HEK293 (cell line): ENCODE measurements at regions not wholly inside any gene's neighbourhood (a gene's known extent, or its start where the extent isn't known, plus 50 kb on each side); places are given as distances from the start of the nearest gene placed in this dataset.

Experiments
- CTCF ChIA-PET: fragments of 350-600 bp; formaldehyde crosslinking; extraction: SDS; loops from one replicate; lab custom pipeline; 2021; ENCODE audit warnings: antibody characterized with exemption; lab: Yijun Ruan, JAX
- POLR2A ChIA-PET: fragments of 300-600 bp; formaldehyde crosslinking; extraction: SDS; loops from one replicate; lab custom pipeline; 2020; ENCODE audit warnings: antibody characterized with exemption, inconsistent platforms; lab: Yijun Ruan, JAX
- H3K27ac ChIP-seq: fragments of 200-500 bp; sonication (Bioruptor generic); 2 replicates; pipeline ENCODE4 v1.5.1; 2014; ENCODE audit warnings: low read depth, low read length, control low read depth, inconsistent platforms; ENCODE audit errors: extremely low read depth
- H3K36me3 ChIP-seq, 2 experiments: fragments of 200-500 bp in 1 of 2; sonication (Bioruptor generic) in 1 of 2; 1 replicate in 1 of 2; 2 replicates in 1 of 2; pipeline ENCODE4 v1.5.1; 2014 to 2017; ENCODE audit warnings: inconsistent platforms in 2 of 2, low read length in 2 of 2; ENCODE audit not compliant: control insufficient read depth in 2 of 2, insufficient read depth in 1 of 2
- H3K4me1 ChIP-seq: fragments of 200-500 bp; sonication (Bioruptor generic); 2 replicates; pipeline ENCODE4 v1.5.1; 2014; ENCODE audit warnings: mild to moderate bottlenecking, low read length, inconsistent platforms; ENCODE audit not compliant: control insufficient read depth, insufficient read depth
- H3K4me3 ChIP-seq: 2 replicates; pipeline ENCODE4 v1.5.1; 2011; ENCODE audit warnings: low read depth, mild to moderate bottlenecking, control low read depth, low read length, moderate library complexity
- H3K9me3 ChIP-seq: fragments of 200-500 bp; sonication (Bioruptor generic); 2 replicates; pipeline ENCODE4 v1.5.1; 2014; ENCODE audit warnings: low read depth, low read length, inconsistent platforms; ENCODE audit not compliant: control insufficient read depth, insufficient read depth
- KLF10 ChIP-seq: fragments of 450-650 bp; IDR thresholded peaks from 2 replicates; pipeline ENCODE4 v1.5.1; 2018; ENCODE audit warnings: missing biosample characterization, mild to moderate bottlenecking, missing genetic modification characterization
- KLF9 ChIP-seq: fragments of 450-650 bp; formaldehyde crosslinking; IDR thresholded peaks from 2 replicates; pipeline ENCODE4 v1.5.1; 2016; ENCODE audit warnings: missing biosample characterization, missing genetic modification characterization, low read depth
- OSR2 ChIP-seq: fragments of 450-650 bp; formaldehyde crosslinking; IDR thresholded peaks from 2 replicates; pipeline ENCODE4 v1.5.1; 2016; ENCODE audit warnings: missing biosample characterization, missing genetic modification characterization
- SALL2 ChIP-seq: fragments of 450-650 bp; formaldehyde crosslinking; IDR thresholded peaks from 2 replicates; pipeline ENCODE4 v1.5.0; 2017; ENCODE audit warnings: missing biosample characterization, mild to moderate bottlenecking, missing genetic modification characterization, borderline replicate concordance
- SCRT1 ChIP-seq: fragments of 450-650 bp; formaldehyde crosslinking; IDR thresholded peaks from 2 replicates; pipeline ENCODE4 v1.5.1; 2016; ENCODE audit warnings: missing biosample characterization, missing genetic modification characterization, borderline replicate concordance
- SP2 ChIP-seq: fragments of 450-650 bp; formaldehyde crosslinking; IDR thresholded peaks from 2 replicates; pipeline ENCODE4 v1.5.1; 2016; ENCODE audit warnings: missing biosample characterization, missing genetic modification characterization
- ZEB2 ChIP-seq: fragments of 450-650 bp; formaldehyde crosslinking; IDR thresholded peaks from 2 replicates; pipeline ENCODE4 v1.5.1; 2016; ENCODE audit warnings: missing biosample characterization, missing genetic modification characterization
- ZFHX2 ChIP-seq: fragments of 450-650 bp; formaldehyde crosslinking; conservative IDR thresholded peaks from 2 replicates; pipeline ENCODE4 v1.5.1; 2016; ENCODE audit warnings: missing biosample characterization, missing genetic modification characterization
- ZNF10 ChIP-seq: fragments of 450-650 bp; formaldehyde crosslinking; IDR thresholded peaks from 2 replicates; pipeline ENCODE4 v1.5.1; 2017; ENCODE audit warnings: missing biosample characterization, missing genetic modification characterization
- ZNF2 ChIP-seq: fragments of 450-650 bp; formaldehyde crosslinking; IDR thresholded peaks from 2 replicates; pipeline ENCODE4 v1.5.1; 2016; ENCODE audit warnings: missing biosample characterization, missing genetic modification characterization
- ZNF24 ChIP-seq: fragments of 450-650 bp; formaldehyde crosslinking; IDR thresholded peaks from 2 replicates; pipeline ENCODE4 v1.5.1; 2016; ENCODE audit warnings: missing biosample characterization, missing genetic modification characterization
- ZNF266 ChIP-seq: fragments of 450-650 bp; formaldehyde crosslinking; IDR thresholded peaks from 2 replicates; pipeline ENCODE4 v1.5.1; 2016; ENCODE audit warnings: missing biosample characterization, missing genetic modification characterization, low read depth
- ZNF350 ChIP-seq: fragments of 450-650 bp; formaldehyde crosslinking; IDR thresholded peaks from 2 replicates; pipeline ENCODE4 v1.5.0; 2017; ENCODE audit warnings: missing biosample characterization, mild to moderate bottlenecking, missing genetic modification characterization
- ZNF354C ChIP-seq: fragments of 450-650 bp; formaldehyde crosslinking; IDR thresholded peaks from 2 replicates; pipeline ENCODE4 v1.5.1; 2016; ENCODE audit warnings: missing biosample characterization, missing genetic modification characterization, low read depth, borderline replicate concordance
- ZNF391 ChIP-seq: fragments of 450-650 bp; formaldehyde crosslinking; IDR thresholded peaks from 2 replicates; pipeline ENCODE4 v1.5.1; 2016; ENCODE audit warnings: low read depth, missing biosample characterization, missing genetic modification characterization, borderline replicate concordance
- ZNF426 ChIP-seq: fragments of 450-650 bp; formaldehyde crosslinking; IDR thresholded peaks from 2 replicates; pipeline ENCODE4 v1.5.1; 2017; ENCODE audit warnings: missing biosample characterization, missing genetic modification characterization, mild to moderate bottlenecking, inconsistent platforms, moderate library complexity
- ZNF544 ChIP-seq: fragments of 450-650 bp; formaldehyde crosslinking; IDR thresholded peaks from 2 replicates; pipeline ENCODE4 v1.5.0; 2017; ENCODE audit warnings: missing biosample characterization, missing genetic modification characterization
- ZNF548 ChIP-seq: fragments of 450-650 bp; formaldehyde crosslinking; IDR thresholded peaks from 2 replicates; pipeline ENCODE4 v1.5.1; 2016; ENCODE audit warnings: missing biosample characterization, missing genetic modification characterization
- ZNF76 ChIP-seq: fragments of 450-650 bp; formaldehyde crosslinking; IDR thresholded peaks from 2 replicates; pipeline ENCODE4; 2016; ENCODE audit warnings: low read depth, missing biosample characterization, missing genetic modification characterization, borderline replicate concordance
- ZXDB ChIP-seq: fragments of 450-650 bp; formaldehyde crosslinking; IDR thresholded peaks from 2 replicates; pipeline ENCODE4 v1.5.1; 2016; ENCODE audit warnings: missing biosample characterization, missing genetic modification characterization
- TF ChIP-seq, protein P1 (sequence below): fragments of 450-650 bp; formaldehyde crosslinking; IDR thresholded peaks from 2 replicates; pipeline ENCODE4 v1.5.1; 2016; ENCODE audit warnings: missing biosample characterization, missing genetic modification characterization
- TF ChIP-seq, protein P2 (sequence below): fragments of 450-650 bp; formaldehyde crosslinking; IDR thresholded peaks from 2 replicates; pipeline ENCODE4; 2016; ENCODE audit warnings: missing biosample characterization, missing genetic modification characterization
- TF ChIP-seq, protein P3 (sequence below): fragments of 450-650 bp; formaldehyde crosslinking; IDR thresholded peaks from 2 replicates; pipeline ENCODE4 v1.5.1; 2016; ENCODE audit warnings: missing biosample characterization, missing genetic modification characterization, low read depth
- TF ChIP-seq, protein P4 (sequence below): fragments of 450-650 bp; formaldehyde crosslinking; IDR thresholded peaks from 2 replicates; pipeline ENCODE4 v1.5.0; 2017; ENCODE audit warnings: missing biosample characterization, missing genetic modification characterization, borderline replicate concordance
- TF ChIP-seq, protein P5 (sequence below): IDR thresholded peaks from 2 replicates; pipeline ENCODE4 v1.6.1; 2011; ENCODE audit warnings: mild to moderate bottlenecking, low read depth, low read length, borderline replicate concordance

DNA sequence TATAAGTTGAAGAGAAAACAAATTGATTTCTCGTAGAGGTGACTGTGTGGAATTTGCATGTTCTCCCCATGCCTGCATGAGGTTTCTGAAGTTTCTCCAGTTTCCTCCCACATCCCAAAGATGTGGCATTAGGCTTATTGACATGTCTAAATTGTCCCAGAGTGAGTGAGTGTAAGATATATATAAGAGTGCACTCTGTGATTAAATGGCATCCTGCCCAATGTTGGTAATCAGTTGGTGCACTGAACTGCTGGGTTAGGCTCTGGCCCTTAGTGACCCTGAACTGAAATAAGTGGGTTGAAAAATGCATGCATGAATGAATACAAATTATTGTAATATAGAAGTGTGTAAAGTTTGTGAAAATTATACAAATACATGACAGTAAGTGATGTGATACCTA is 1106.5 kb downstream of the TECRL start:
- H3K36me3 ChIP-seq = no peaks in the 10 kb centered on the region
- ChIA-PET CTCF (no interaction called here), POLR2A (no interaction called here)
- no peak overlapping the region for H3K4me3 ChIP-seq
- no peak for TF ChIP-seq KLF9 (tag by site-specific recombination)
- TF ChIP-seq ZNF391 (tag by site-specific recombination) = no peak
- no peak for TF ChIP-seq ZNF426
- TF ChIP-seq ZNF350 (tag by site-specific recombination) = no peak
- no peak for TF ChIP-seq SALL2 (tag by site-specific recombination)
- TF ChIP-seq, protein P1, sequence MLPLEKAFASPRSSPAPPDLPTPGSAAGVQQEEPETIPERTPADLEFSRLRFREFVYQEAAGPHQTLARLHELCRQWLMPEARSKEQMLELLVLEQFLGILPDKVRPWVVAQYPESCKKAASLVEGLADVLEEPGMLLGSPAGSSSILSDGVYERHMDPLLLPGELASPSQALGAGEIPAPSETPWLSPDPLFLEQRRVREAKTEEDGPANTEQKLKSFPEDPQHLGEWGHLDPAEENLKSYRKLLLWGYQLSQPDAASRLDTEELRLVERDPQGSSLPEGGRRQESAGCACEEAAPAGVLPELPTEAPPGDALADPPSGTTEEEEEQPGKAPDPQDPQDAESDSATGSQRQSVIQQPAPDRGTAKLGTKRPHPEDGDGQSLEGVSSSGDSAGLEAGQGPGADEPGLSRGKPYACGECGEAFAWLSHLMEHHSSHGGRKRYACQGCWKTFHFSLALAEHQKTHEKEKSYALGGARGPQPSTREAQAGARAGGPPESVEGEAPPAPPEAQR (tag by site-specific recombination) = no peak
- TF ChIP-seq ZNF548 (tag by site-specific recombination) = no peak
- TF ChIP-seq KLF10 (tag by site-specific recombination) = no peak
- no peak for TF ChIP-seq ZNF76 (tag by site-specific recombination)
- no peak for TF ChIP-seq SCRT1 (tag by site-specific recombination)
- TF ChIP-seq ZFHX2 (tag by site-specific recombination) = no peak
- TF ChIP-seq, protein P2, sequence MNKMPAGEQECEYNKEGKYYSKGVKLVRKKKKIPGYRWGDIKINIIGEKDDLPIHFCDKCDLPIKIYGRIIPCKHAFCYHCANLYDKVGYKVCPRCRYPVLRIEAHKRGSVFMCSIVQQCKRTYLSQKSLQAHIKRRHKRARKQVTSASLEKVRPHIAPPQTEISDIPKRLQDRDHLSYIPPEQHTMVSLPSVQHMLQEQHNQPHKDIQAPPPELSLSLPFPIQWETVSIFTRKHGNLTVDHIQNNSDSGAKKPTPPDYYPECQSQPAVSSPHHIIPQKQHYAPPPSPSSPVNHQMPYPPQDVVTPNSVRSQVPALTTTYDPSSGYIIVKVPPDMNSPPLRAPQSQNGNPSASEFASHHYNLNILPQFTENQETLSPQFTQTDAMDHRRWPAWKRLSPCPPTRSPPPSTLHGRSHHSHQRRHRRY = no peak
- no peak for TF ChIP-seq ZNF544 (tag by site-specific recombination)
- TF ChIP-seq SP2 (tag by site-specific recombination) = no peak
- TF ChIP-seq OSR2 = no peak
- TF ChIP-seq ZNF354C (tag by site-specific recombination) = no peak
- TF ChIP-seq ZNF10 (tag by site-specific recombination) = no peak
- TF ChIP-seq ZNF24 = no peak
- TF ChIP-seq ZNF2 (tag by site-specific recombination) = no peak
- TF ChIP-seq ZEB2 (tag by site-specific recombination) = no peak
- no peaks in the 10 kb centered on the region for H3K9me3 ChIP-seq
- H3K4me1 ChIP-seq = no peaks in the 10 kb centered on the region
- H3K27ac ChIP-seq = no peak overlapping the region

DNA sequence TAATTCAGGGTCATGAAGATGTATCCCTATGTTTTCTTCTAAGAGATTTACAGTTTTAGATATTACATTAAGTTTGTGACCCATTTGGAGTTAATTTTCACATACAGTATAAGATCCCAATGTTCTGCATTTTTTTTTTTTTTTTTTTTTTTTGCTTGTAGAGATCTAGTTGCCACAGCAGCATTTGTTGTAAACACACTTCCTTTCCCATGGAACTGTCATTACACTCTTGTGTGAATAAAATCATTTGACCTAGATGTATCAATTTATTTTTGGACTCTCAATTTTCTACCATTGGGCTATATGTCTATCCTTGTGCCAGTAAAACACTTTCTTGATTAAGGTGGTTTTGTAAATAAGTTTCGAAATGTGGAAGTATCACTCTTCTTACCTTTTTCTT is 1107.2 kb downstream of the TECRL start:
- Histone ChIP-seq H3K4me3 (no peak overlapping the region), H3K9me3 (no peaks in the 10 kb centered on the region), H3K36me3 (no peaks in the 10 kb centered on the region), H3K27ac (no peak overlapping the region), H3K4me1 (no peaks in the 10 kb centered on the region)
- ChIA-PET CTCF (no interaction called here), POLR2A (no interaction called here)
- TF ChIP-seq ZXDB = no peak
- TF ChIP-seq ZNF266 = no peak
- TF ChIP-seq, protein P3, sequence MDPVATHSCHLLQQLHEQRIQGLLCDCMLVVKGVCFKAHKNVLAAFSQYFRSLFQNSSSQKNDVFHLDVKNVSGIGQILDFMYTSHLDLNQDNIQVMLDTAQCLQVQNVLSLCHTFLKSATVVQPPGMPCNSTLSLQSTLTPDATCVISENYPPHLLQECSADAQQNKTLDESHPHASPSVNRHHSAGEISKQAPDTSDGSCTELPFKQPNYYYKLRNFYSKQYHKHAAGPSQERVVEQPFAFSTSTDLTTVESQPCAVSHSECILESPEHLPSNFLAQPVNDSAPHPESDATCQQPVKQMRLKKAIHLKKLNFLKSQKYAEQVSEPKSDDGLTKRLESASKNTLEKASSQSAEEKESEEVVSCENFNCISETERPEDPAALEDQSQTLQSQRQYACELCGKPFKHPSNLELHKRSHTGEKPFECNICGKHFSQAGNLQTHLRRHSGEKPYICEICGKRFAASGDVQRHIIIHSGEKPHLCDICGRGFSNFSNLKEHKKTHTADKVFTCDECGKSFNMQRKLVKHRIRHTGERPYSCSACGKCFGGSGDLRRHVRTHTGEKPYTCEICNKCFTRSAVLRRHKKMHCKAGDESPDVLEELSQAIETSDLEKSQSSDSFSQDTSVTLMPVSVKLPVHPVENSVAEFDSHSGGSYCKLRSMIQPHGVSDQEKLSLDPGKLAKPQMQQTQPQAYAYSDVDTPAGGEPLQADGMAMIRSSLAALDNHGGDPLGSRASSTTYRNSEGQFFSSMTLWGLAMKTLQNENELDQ = no peak
- TF ChIP-seq, protein P4, sequence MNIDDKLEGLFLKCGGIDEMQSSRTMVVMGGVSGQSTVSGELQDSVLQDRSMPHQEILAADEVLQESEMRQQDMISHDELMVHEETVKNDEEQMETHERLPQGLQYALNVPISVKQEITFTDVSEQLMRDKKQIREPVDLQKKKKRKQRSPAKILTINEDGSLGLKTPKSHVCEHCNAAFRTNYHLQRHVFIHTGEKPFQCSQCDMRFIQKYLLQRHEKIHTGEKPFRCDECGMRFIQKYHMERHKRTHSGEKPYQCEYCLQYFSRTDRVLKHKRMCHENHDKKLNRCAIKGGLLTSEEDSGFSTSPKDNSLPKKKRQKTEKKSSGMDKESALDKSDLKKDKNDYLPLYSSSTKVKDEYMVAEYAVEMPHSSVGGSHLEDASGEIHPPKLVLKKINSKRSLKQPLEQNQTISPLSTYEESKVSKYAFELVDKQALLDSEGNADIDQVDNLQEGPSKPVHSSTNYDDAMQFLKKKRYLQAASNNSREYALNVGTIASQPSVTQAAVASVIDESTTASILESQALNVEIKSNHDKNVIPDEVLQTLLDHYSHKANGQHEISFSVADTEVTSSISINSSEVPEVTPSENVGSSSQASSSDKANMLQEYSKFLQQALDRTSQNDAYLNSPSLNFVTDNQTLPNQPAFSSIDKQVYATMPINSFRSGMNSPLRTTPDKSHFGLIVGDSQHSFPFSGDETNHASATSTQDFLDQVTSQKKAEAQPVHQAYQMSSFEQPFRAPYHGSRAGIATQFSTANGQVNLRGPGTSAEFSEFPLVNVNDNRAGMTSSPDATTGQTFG (tag by site-specific recombination) = no peak
- TF ChIP-seq, protein P5, sequence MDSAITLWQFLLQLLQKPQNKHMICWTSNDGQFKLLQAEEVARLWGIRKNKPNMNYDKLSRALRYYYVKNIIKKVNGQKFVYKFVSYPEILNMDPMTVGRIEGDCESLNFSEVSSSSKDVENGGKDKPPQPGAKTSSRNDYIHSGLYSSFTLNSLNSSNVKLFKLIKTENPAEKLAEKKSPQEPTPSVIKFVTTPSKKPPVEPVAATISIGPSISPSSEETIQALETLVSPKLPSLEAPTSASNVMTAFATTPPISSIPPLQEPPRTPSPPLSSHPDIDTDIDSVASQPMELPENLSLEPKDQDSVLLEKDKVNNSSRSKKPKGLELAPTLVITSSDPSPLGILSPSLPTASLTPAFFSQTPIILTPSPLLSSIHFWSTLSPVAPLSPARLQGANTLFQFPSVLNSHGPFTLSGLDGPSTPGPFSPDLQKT = no peak
